ENCODE measurements at regions not wholly inside any gene's neighbourhood (a gene's known extent, or its start where the extent isn't known, plus 50 kb on each side); places are given as distances from the start of the nearest gene placed in this dataset.

GRCh38 chr2:189933911-189934399 is 128.6 kb downstream of the MSTN start:
- TF ChIP-seq PATZ1 (CRISPR knock-in tag; IDR thresholded peaks at IDR 0.05) (no peak), TFE3 (CRISPR knock-in tag; IDR thresholded peaks at IDR 0.05) (no peak), MBNL3 (CRISPR knock-in tag; conservative IDR thresholded peaks at IDR 0.05) (no peak), MBD4 (IDR thresholded peaks at IDR 0.05; ENCODE audit: borderline replicate concordance, low read length) (no peak), HMG20A (CRISPR knock-in tag; IDR thresholded peaks at IDR 0.05; ENCODE audit: borderline replicate concordance) (no peak), ETV6 (CRISPR knock-in tag; conservative IDR thresholded peaks at IDR 0.05) (no peak), CTCF (CRISPR knock-in tag; IDR thresholded peaks at IDR 0.05) (no peak), EHMT2 (IDR thresholded peaks at IDR 0.05; ENCODE audit: borderline replicate concordance, low read depth, low read length) (no peak), HMG20B (CRISPR knock-in tag; conservative IDR thresholded peaks at IDR 0.05) (no peak)

Data from HepG2 (cell line).